Naive thymus-derived CD4-positive, alpha-beta T cell (primary cell): ENCODE measurements at regions not wholly inside any gene's neighbourhood (a gene's known extent, or its start where the extent isn't known, plus 50 kb on each side); places are given as distances from the start of the nearest gene placed in this dataset.

Experiments
- ATAC-seq: fragments of 150-1000 bp; cut with Tn5 transposase; 2 replicates; pipeline ENCODE4 v1.10.0; 2021; ENCODE audit warnings: mild to moderate bottlenecking, moderate library complexity
- CTCF ChIA-PET: fragments of 350-600 bp; sonication (Branson Sonifier 250); formaldehyde crosslinking; loops from one replicate; lab custom pipeline; 2021; ENCODE audit warnings: antibody characterized with exemption; lab: Charles Lee
- POLR2A ChIA-PET: fragments of 350-600 bp; sonication (Branson Sonifier 250); formaldehyde crosslinking; loops from one replicate; lab custom pipeline; 2021; ENCODE audit warnings: antibody characterized with exemption, inconsistent platforms; lab: Charles Lee
- DNase-seq, 9 donors: peaks; one replicate each; pipeline versions ENCODE4 v3.0.0 to v3.0.0-alpha.2; 2020 to 2022; ENCODE audit warnings: mixed read lengths in 1 of 9
- H3K27ac ChIP-seq: one replicate; pipeline ENCODE4 v1.7.0; 2013; ENCODE audit warnings: mild to moderate bottlenecking, low read depth, low read length, moderate library complexity
- H3K27me3 ChIP-seq, 2 donors: one replicate each; pipeline ENCODE4 v1.7.0; 2013; ENCODE audit warnings: low read length in 2 of 2, mild to moderate bottlenecking in 2 of 2, moderate library complexity in 2 of 2; ENCODE audit not compliant: control insufficient read depth in 2 of 2, insufficient read depth in 2 of 2
- H3K36me3 ChIP-seq, 3 experiments: 1 replicate in 2 of 3; 2 replicates in 1 of 3; pipeline ENCODE4 v1.7.0; 2013; ENCODE audit warnings: low read length in 3 of 3, mild to moderate bottlenecking in 3 of 3, moderate library complexity in 1 of 3; ENCODE audit not compliant: insufficient read depth in 3 of 3, control insufficient read depth in 2 of 3
- H3K4me1 ChIP-seq, 2 donors: one replicate each; pipeline ENCODE4 v1.7.0; 2013; ENCODE audit warnings: low read length in 2 of 2, mild to moderate bottlenecking in 2 of 2, moderate library complexity in 1 of 2; ENCODE audit not compliant: control insufficient read depth in 2 of 2, insufficient read depth in 2 of 2
- H3K4me3 ChIP-seq: 2 replicates; pipeline ENCODE4 v1.7.0; 2013; ENCODE audit warnings: mild to moderate bottlenecking, low read length
- H3K9me3 ChIP-seq, 3 experiments: 1 replicate in 2 of 3; 2 replicates in 1 of 3; pipeline ENCODE4 v1.7.0; 2013; ENCODE audit warnings: low read length in 3 of 3; ENCODE audit not compliant: control insufficient read depth in 2 of 3
- H3K27ac Mint-ChIP-seq, 9 donors: one replicate each; pipeline ENCODE4 v1.8.0; 2020 to 2022; ENCODE audit warnings: mixed read lengths in 9 of 9, mild to moderate bottlenecking in 8 of 9, moderate library complexity in 5 of 9, inconsistent platforms in 2 of 9
- H3K27me3 Mint-ChIP-seq, 5 donors: one replicate each; pipeline ENCODE4 v1.8.0; 2021 to 2022; ENCODE audit warnings: mixed read lengths in 5 of 5, mild to moderate bottlenecking in 1 of 5
- H3K36me3 Mint-ChIP-seq, 5 donors: one replicate each; pipeline ENCODE4 v1.8.0; 2020 to 2022; ENCODE audit warnings: mixed read lengths in 5 of 5, mild to moderate bottlenecking in 3 of 5, inconsistent platforms in 1 of 5
- H3K4me1 Mint-ChIP-seq, 7 donors: one replicate each; pipeline ENCODE4 v1.8.0; 2020 to 2022; ENCODE audit warnings: mixed read lengths in 7 of 7, mild to moderate bottlenecking in 3 of 7, inconsistent platforms in 1 of 7
- H3K4me3 Mint-ChIP-seq, 10 donors: one replicate each; pipeline ENCODE4 v1.8.0; 2020 to 2022; ENCODE audit warnings: mild to moderate bottlenecking in 10 of 10, mixed read lengths in 10 of 10, moderate library complexity in 6 of 10, inconsistent platforms in 2 of 10
- H3K9me3 Mint-ChIP-seq, 11 donors: one replicate each; pipeline ENCODE4 v1.8.0; 2020 to 2022; ENCODE audit warnings: mixed read lengths in 11 of 11, mild to moderate bottlenecking in 4 of 11, inconsistent platforms in 1 of 11, moderate library complexity in 1 of 11
- intact Hi-C, 2 donors: fragments of 100-400 bp; cut with micrococcal nuclease; formaldehyde crosslinking; loops; one replicate each; pipeline ENCODE4 v1.15.1; 2023

GRCh38 chr2:22273853-22274252 is 1111.1 kb upstream of the KLHL29 start:
- Histone ChIP-seq H3K4me1 (no peaks in the 10 kb centered on the region), H3K4me3 (no peak overlapping the region), H3K27ac (no peak overlapping the region), H3K36me3 (no peaks in the 10 kb centered on the region), H3K27me3 (no peaks in the 10 kb centered on the region), H3K9me3 (no peaks in the 10 kb centered on the region)
- Mint-ChIP-seq H3K9me3 (peaks cover 0 to 16% (median 3%) of the 10 kb centered on the region in 11 donors), H3K27ac (no peak overlapping the region), H3K36me3 (no peaks in the 10 kb centered on the region), H3K27me3 (no peaks in the 10 kb centered on the region), H3K4me3 (no peak overlapping the region), H3K4me1 (no peaks in the 10 kb centered on the region)
- CTCF ChIA-PET = no interaction called here
- intact Hi-C loops = no loop called here
- no peak for ATAC-seq
- no peak for DNase-seq
- POLR2A ChIA-PET = no interaction called here

- H3K4me3 ChIP-seq = no peak overlapping the region
- Mint-ChIP-seq H3K4me1 (no peaks in the 10 kb centered on the region), H3K4me3 (no peak overlapping the region), H3K27me3 (no peaks in the 10 kb centered on the region), H3K9me3 (peaks cover 0 to 16% (median 3%) of the 10 kb centered on the region in 11 donors), H3K36me3 (no peaks in the 10 kb centered on the region), H3K27ac (no peak overlapping the region)
- H3K27me3 ChIP-seq = no peaks in the 10 kb centered on the region
- H3K36me3 ChIP-seq = no peaks in the 10 kb centered on the region
- no peaks in the 10 kb centered on the region for H3K4me1 ChIP-seq
- H3K9me3 ChIP-seq = no peaks in the 10 kb centered on the region
- intact Hi-C loops = no loop called here
- ChIA-PET CTCF (no interaction called here), POLR2A (no interaction called here)
- no peak for DNase-seq
- no peak overlapping the region for H3K27ac ChIP-seq
- ATAC-seq = no peak
These were observed 1110.3 kb upstream of the KLHL29 start for GRCh38 chr2:22274661-22275060.

GRCh38 chr2:22276696-22277095 is 1108.3 kb upstream of the KLHL29 start:
- intact Hi-C loops = no loop called here
- ChIA-PET CTCF (no interaction called here), POLR2A (no interaction called here)
- H3K9me3 ChIP-seq = no peaks in the 10 kb centered on the region
- no peaks in the 10 kb centered on the region for H3K27me3 ChIP-seq
- DNase-seq (no peak), ATAC-seq (peak; percentile 52)
- Mint-ChIP-seq H3K4me3 (no peak overlapping the region), H3K36me3 (no peaks in the 10 kb centered on the region), H3K27ac (no peak overlapping the region), H3K4me1 (no peaks in the 10 kb centered on the region), H3K27me3 (no peaks in the 10 kb centered on the region), H3K9me3 (peaks cover 0 to 10% (median 3%) of the 10 kb centered on the region in 11 donors)
- no peak overlapping the region for H3K27ac ChIP-seq
- H3K4me1 ChIP-seq = no peaks in the 10 kb centered on the region
- no peak overlapping the region for H3K4me3 ChIP-seq
- no peaks in the 10 kb centered on the region for H3K36me3 ChIP-seq

- intact Hi-C loops = no loop called here
- Mint-ChIP-seq H3K27me3 (no peaks in the 10 kb centered on the region), H3K4me1 (peaks cover 0 to 2% (median 0%) of the 10 kb centered on the region in 7 donors), H3K9me3 (peaks cover 0 to 7% (median 2%) of the 10 kb centered on the region in 11 donors), H3K36me3 (no peaks in the 10 kb centered on the region), H3K27ac (no peak overlapping the region), H3K4me3 (no peak overlapping the region)
- no peak for DNase-seq
- Histone ChIP-seq H3K27me3 (no peaks in the 10 kb centered on the region), H3K4me3 (no peak overlapping the region), H3K9me3 (no peaks in the 10 kb centered on the region), H3K36me3 (no peaks in the 10 kb centered on the region), H3K4me1 (no peaks in the 10 kb centered on the region), H3K27ac (no peak overlapping the region)
- ATAC-seq = no peak
- ChIA-PET POLR2A (no interaction called here), CTCF (no interaction called here)
These were observed 1105.4 kb upstream of the KLHL29 start for GRCh38 chr2:22279541-22279940.

GRCh38 chr2:22281033-22281432 is 1103.9 kb upstream of the KLHL29 start:
- Mint-ChIP-seq H3K27ac (no peak overlapping the region), H3K36me3 (no peaks in the 10 kb centered on the region), H3K9me3 (peaks cover 0 to 6% (median 2%) of the 10 kb centered on the region in 11 donors), H3K4me1 (peaks cover 0 to 2% (median 0%) of the 10 kb centered on the region in 7 donors), H3K27me3 (no peaks in the 10 kb centered on the region), H3K4me3 (no peak overlapping the region)
- no peaks in the 10 kb centered on the region for H3K36me3 ChIP-seq
- POLR2A ChIA-PET = no interaction called here
- ATAC-seq (peak; percentile 42), DNase-seq (no peak)
- H3K4me1 ChIP-seq = no peaks in the 10 kb centered on the region
- no peak overlapping the region for H3K4me3 ChIP-seq
- no peak overlapping the region for H3K27ac ChIP-seq
- intact Hi-C loops = no loop called here
- no peaks in the 10 kb centered on the region for H3K9me3 ChIP-seq
- no peaks in the 10 kb centered on the region for H3K27me3 ChIP-seq
- CTCF ChIA-PET = no interaction called here

GRCh38 chr2:22282220-22282619 is 1102.8 kb upstream of the KLHL29 start:
- Mint-ChIP-seq H3K27ac (no peak overlapping the region), H3K27me3 (no peaks in the 10 kb centered on the region), H3K9me3 (peaks cover 0 to 5% (median 2%) of the 10 kb centered on the region in 11 donors), H3K4me1 (peaks cover 0 to 2% (median 0%) of the 10 kb centered on the region in 7 donors), H3K36me3 (no peaks in the 10 kb centered on the region), H3K4me3 (no peak overlapping the region)
- ChIA-PET CTCF (no interaction called here), POLR2A (interaction anchor here (0.6 kb wide), 1 partner anchor 12 kb away, joined by 3 read pairs; no protein-coding TSS in a partner anchor)
- intact Hi-C loops = no loop called here
- H3K27ac ChIP-seq = no peak overlapping the region
- no peaks in the 10 kb centered on the region for H3K9me3 ChIP-seq
- no peak for DNase-seq
- peak; percentile 10 for ATAC-seq
- H3K4me1 ChIP-seq = no peaks in the 10 kb centered on the region
- H3K4me3 ChIP-seq = no peak overlapping the region
- H3K27me3 ChIP-seq = no peaks in the 10 kb centered on the region
- H3K36me3 ChIP-seq = no peaks in the 10 kb centered on the region

GRCh38 chr2:22282916-22283315 is 1102.1 kb upstream of the KLHL29 start:
- Mint-ChIP-seq H3K4me3 (no peak overlapping the region), H3K9me3 (peaks cover 0 to 5% (median 2%) of the 10 kb centered on the region in 11 donors), H3K4me1 (peaks cover 0 to 2% (median 0%) of the 10 kb centered on the region in 7 donors), H3K36me3 (no peaks in the 10 kb centered on the region), H3K27me3 (no peaks in the 10 kb centered on the region), H3K27ac (no peak overlapping the region)
- intact Hi-C loops = no loop called here
- Histone ChIP-seq H3K36me3 (no peaks in the 10 kb centered on the region), H3K27ac (no peak overlapping the region), H3K27me3 (no peaks in the 10 kb centered on the region), H3K9me3 (no peaks in the 10 kb centered on the region), H3K4me3 (no peak overlapping the region), H3K4me1 (no peaks in the 10 kb centered on the region)
- no peak for DNase-seq
- POLR2A ChIA-PET = no interaction called here
- no peak for ATAC-seq
- CTCF ChIA-PET = no interaction called here
